GM12878 (cell line): ENCODE measurements at regions not wholly inside any gene's neighbourhood (a gene's known extent, or its start where the extent isn't known, plus 50 kb on each side); places are given as distances from the start of the nearest gene placed in this dataset.

Experiments
- ATAC-seq: fragments of 200-7000 bp; cut with Tn5 transposase; 3 replicates; pipeline ENCODE4 v1.9.1; 2020; ENCODE audit warnings: mild to moderate bottlenecking, moderate library complexity
- BruUV-seq: library from RNA; stranded (reverse); fragments of 400-500 nt; replicated peaks from 2 replicates; lab custom pipeline; 2021; lab: Mats Ljungman, UMichigan
- CTCF ChIA-PET: fragments of 300-600 bp; sonication (Branson Sonifier 250); formaldehyde crosslinking; extraction: SDS; loops from one replicate; lab custom pipeline; 2021; ENCODE audit warnings: inconsistent platforms; lab: Yijun Ruan, JAX
- POLR2A ChIA-PET: fragments of 350-600 bp; formaldehyde crosslinking; extraction: SDS; loops from one replicate; lab custom pipeline; 2021; ENCODE audit warnings: inconsistent platforms; lab: Charles Lee
- RAD21 ChIA-PET: fragments of 300-600 bp; sonication (Branson Sonifier 250); formaldehyde crosslinking; loops from one replicate; lab custom pipeline; 2023; ENCODE audit warnings: antibody characterized with exemption; ENCODE audit not compliant: unreplicated experiment; lab: Charles Lee
- SMC1A ChIA-PET: fragments of 300-600 bp; sonication (Branson Sonifier 250); formaldehyde crosslinking; loops from one replicate; lab custom pipeline; 2023; ENCODE audit not compliant: unreplicated experiment, uncharacterized antibody; lab: Charles Lee
- DNase-seq: peaks from one replicate; pipeline ENCODE4 v3.0.0-alpha.2; 2011; ENCODE audit warnings: low read depth, low spot score
- FAIRE-seq: peaks from 3 replicates; lab custom pipeline; 2011; peaks lifted over from hg19 to GRCh38; lab: Jason Lieb, UNC
- H2AFZ ChIP-seq: 2 replicates; pipeline ENCODE4 v1.6.0; 2011; ENCODE audit warnings: low read depth, low read length, control low read depth; ENCODE audit not compliant: control insufficient read depth
- H3K27ac ChIP-seq: 2 replicates; pipeline ENCODE4 v1.5.1; 2011; ENCODE audit warnings: control low read depth; ENCODE audit not compliant: control insufficient read depth, insufficient read depth
- H3K27me3 ChIP-seq, 2 experiments: replicated peaks in 1 of 2; 2 replicates each; pipeline versions ENCODE4 v1.6.0 to v1.6.1; 2011; ENCODE audit warnings: low read length in 1 of 2; ENCODE audit not compliant: control insufficient read depth in 2 of 2, insufficient read depth in 2 of 2
- H3K36me3 ChIP-seq, 2 experiments: 2 replicates each; pipeline ENCODE4 v1.5.1; 2011; ENCODE audit warnings: low read length in 1 of 2; ENCODE audit not compliant: control insufficient read depth in 2 of 2, insufficient read depth in 2 of 2
- H3K4me1 ChIP-seq: 2 replicates; pipeline ENCODE4 v1.6.1; 2011; ENCODE audit warnings: mild to moderate bottlenecking, low read length, moderate library complexity, mixed read lengths; ENCODE audit not compliant: control insufficient read depth, insufficient read depth
- H3K4me2 ChIP-seq: 2 replicates; pipeline ENCODE4 v1.6.0; 2011; ENCODE audit warnings: control low read depth; ENCODE audit not compliant: control insufficient read depth, insufficient read depth
- H3K4me3 ChIP-seq: fragments of 200-600 bp; sonication (generic); 2 replicates; pipeline ENCODE4 v1.5.1; 2016
- H3K79me2 ChIP-seq: 2 replicates; pipeline ENCODE4 v1.6.0; 2011; ENCODE audit warnings: low read length; ENCODE audit not compliant: control insufficient read depth, insufficient read depth
- H3K9ac ChIP-seq: 2 replicates; pipeline ENCODE4 v1.8.0; 2011; ENCODE audit warnings: low read length, control low read depth, mixed read lengths; ENCODE audit not compliant: control insufficient read depth, insufficient read depth
- H3K9me3 ChIP-seq: replicated peaks from 3 replicates; pipeline ENCODE4 v1.5.1; 2011; ENCODE audit warnings: mild to moderate bottlenecking, low read length; ENCODE audit not compliant: control insufficient read depth, insufficient read depth
- H4K20me1 ChIP-seq: 2 replicates; pipeline ENCODE4 v1.6.0; 2011; ENCODE audit not compliant: control insufficient read depth, insufficient read depth
- BCL11A ChIP-seq: IDR thresholded peaks from 2 replicates; pipeline ENCODE4 v1.6.1; 2011; ENCODE audit warnings: low read depth, low read length
- BHLHE40 ChIP-seq, 2 experiments: fragments of 450-650 bp in 1 of 2; IDR thresholded peaks; 2 replicates each; pipeline ENCODE4 v1.6.1; 2011 to 2017; ENCODE audit warnings: low read depth in 2 of 2, borderline replicate concordance in 1 of 2, improper control_type of control experiment in 1 of 2, low read length in 1 of 2, mild to moderate bottlenecking in 1 of 2
- IRF3 ChIP-seq: fragments of 450-650 bp; IDR thresholded peaks from 2 replicates; pipeline ENCODE4 v1.6.1; 2014; ENCODE audit warnings: mild to moderate bottlenecking
- MYB ChIP-seq: fragments of 150-350 bp; IDR thresholded peaks from 2 replicates; pipeline ENCODE4 v1.6.1; 2014; ENCODE audit warnings: mild to moderate bottlenecking, low read depth, low read length, borderline replicate concordance
- RUNX3 ChIP-seq: IDR thresholded peaks from 2 replicates; pipeline ENCODE4 v1.6.1; 2012; ENCODE audit warnings: low read length, inconsistent platforms
- SIN3A ChIP-seq: IDR thresholded peaks from 2 replicates; pipeline ENCODE4 v1.6.1; 2012; ENCODE audit warnings: low read depth, low read length, improper control_type of control experiment
- SMC3 ChIP-seq: IDR thresholded peaks from 2 replicates; pipeline ENCODE4 v1.6.1; 2011; ENCODE audit warnings: low read length, improper control_type of control experiment, borderline replicate concordance
- SRF ChIP-seq, 2 experiments: IDR thresholded peaks; 2 replicates each; pipeline ENCODE4 v1.6.1; 2011; ENCODE audit warnings: low read depth in 2 of 2, low read length in 2 of 2, mild to moderate bottlenecking in 1 of 2, moderate library complexity in 1 of 2
- SUZ12 ChIP-seq: fragments of 200-600 bp; sonication (generic); IDR thresholded peaks from one replicate; pipeline ENCODE4 v1.6.1; 2018; ENCODE audit warnings: antibody characterized with exemption, mild to moderate bottlenecking; ENCODE audit not compliant: unreplicated experiment
- ZNF217 ChIP-seq: fragments of 450-650 bp; IDR thresholded peaks from 2 replicates; pipeline ENCODE4 v1.6.1; 2017; ENCODE audit warnings: antibody characterized with exemption, mild to moderate bottlenecking
- whole genome bisulfite sequencing: methylation state at CpG from one replicate; pipeline ENCODE4 v1.1.6; 2016; ENCODE audit warnings: low lambda C conversion rate; ENCODE audit not compliant: insufficient replicate concordance, insufficient coverage; ENCODE audit errors: missing lambda C conversion rate; 5-methylcytosine and 5-hydroxymethylcytosine counted together
- in situ Hi-C: fragments of 300-500 bp; cut with MboI; formaldehyde crosslinking; loops from 9 replicates; pipeline ENCODE4 v1.14.3; 2018; ENCODE audit warnings: mixed read lengths
- intact Hi-C: fragments of 100-400 bp; cut with micrococcal nuclease; formaldehyde crosslinking; loops from one replicate; pipeline ENCODE4 v1.14.2; 2022; ENCODE audit not compliant: unreplicated experiment
- TF ChIP-seq, protein P1 (sequence below): fragments of 450-650 bp; IDR thresholded peaks from 2 replicates; pipeline ENCODE4 v1.6.1; 2017; ENCODE audit warnings: borderline replicate concordance

GRCh38 chrX:94162971-94163370 is 489.0 kb downstream of the FAM133A start (continued):
- TF ChIP-seq IRF3, result no peak
- TF ChIP-seq SMC3, result no peak
- no peak for TF ChIP-seq RUNX3
- TF ChIP-seq, protein P1, sequence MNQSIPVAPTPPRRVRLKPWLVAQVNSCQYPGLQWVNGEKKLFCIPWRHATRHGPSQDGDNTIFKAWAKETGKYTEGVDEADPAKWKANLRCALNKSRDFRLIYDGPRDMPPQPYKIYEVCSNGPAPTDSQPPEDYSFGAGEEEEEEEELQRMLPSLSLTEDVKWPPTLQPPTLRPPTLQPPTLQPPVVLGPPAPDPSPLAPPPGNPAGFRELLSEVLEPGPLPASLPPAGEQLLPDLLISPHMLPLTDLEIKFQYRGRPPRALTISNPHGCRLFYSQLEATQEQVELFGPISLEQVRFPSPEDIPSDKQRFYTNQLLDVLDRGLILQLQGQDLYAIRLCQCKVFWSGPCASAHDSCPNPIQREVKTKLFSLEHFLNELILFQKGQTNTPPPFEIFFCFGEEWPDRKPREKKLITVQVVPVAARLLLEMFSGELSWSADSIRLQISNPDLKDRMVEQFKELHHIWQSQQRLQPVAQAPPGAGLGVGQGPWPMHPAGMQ, result no peak
- TF ChIP-seq MYB, result no peak
- no peak for TF ChIP-seq SRF (IDR thresholded peaks at IDR 0.05; ENCODE audit: low read depth in 2 of 2, low read length in 2 of 2)
- TF ChIP-seq BCL11A, result no peak
- no peak for TF ChIP-seq SIN3A

DNA sequence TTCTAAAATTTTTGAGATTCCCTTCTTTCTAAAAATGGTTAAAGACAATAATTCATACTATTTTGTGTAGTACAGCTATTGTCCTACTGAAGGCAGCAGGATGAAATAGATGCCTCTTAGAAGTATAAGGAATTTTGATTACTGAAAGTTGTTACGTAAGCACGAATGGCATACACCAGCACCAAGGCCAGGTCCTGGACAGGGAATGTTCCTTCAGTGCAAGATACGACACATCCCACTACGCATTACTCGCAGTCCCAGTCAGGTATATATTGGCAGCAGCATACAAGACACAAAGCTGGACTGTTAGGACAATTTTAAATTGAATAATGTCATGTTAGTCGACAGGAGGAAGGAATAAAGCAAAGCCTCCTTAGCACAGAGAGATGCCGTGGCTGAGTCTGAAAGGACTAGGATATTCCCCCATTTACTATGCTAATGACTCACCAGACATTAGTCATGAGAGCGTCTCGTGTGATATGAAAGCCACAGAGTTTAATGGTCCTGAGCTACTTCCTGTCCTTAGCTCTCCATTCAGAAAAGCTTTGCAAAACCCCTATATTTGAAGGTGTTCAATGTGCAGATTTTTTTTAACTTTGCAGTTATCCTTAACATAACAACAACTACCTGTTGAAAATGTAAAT is 504.3 kb downstream of the FAM133A start:
- Histone ChIP-seq H3K4me1 (no peaks in the 10 kb centered on the region), H2AFZ (no peak overlapping the region), H3K4me2 (no peak overlapping the region), H4K20me1 (no peaks in the 10 kb centered on the region), H3K79me2 (no peaks in the 10 kb centered on the region), H3K4me3 (no peak overlapping the region), H3K27me3 (no peaks in the 10 kb centered on the region), H3K9ac (no peak overlapping the region), H3K36me3 (no peaks in the 10 kb centered on the region), H3K9me3 (no peaks in the 10 kb centered on the region), H3K27ac (no peak overlapping the region)
- ChIA-PET CTCF (no interaction called here), SMC1A (no interaction called here), POLR2A (no interaction called here), RAD21 (no interaction called here)
- intact Hi-C loops, result no loop called here
- DNase-seq, result no peak
- peak; percentile 49 for ATAC-seq
- in situ Hi-C loops, result no loop called here
- FAIRE-seq, result no peak
- no TSS peak for BruUV-seq
- peak in 1 of 2 experiments; percentile 11; a peak in 1 of 4 replicates for TF ChIP-seq BHLHE40 (IDR thresholded peaks at IDR 0.05; ENCODE audit: borderline replicate concordance in 1 of 2, low read depth in 2 of 2, low read length in 1 of 2)
- TF ChIP-seq ZNF217, result no peak
- no peak for TF ChIP-seq SUZ12
- WGBS, result 32% methylated on average over 9 of the region's 9 CpGs
